H9 (cell line): ENCODE measurements at regions not wholly inside any gene's neighbourhood (a gene's known extent, or its start where the extent isn't known, plus 50 kb on each side); places are given as distances from the start of the nearest gene placed in this dataset.

Experiments used
- DNase-seq: peaks from one replicate; pipeline ENCODE4 v3.0.0-alpha.2; 2017
- H2AFZ ChIP-seq: one replicate; pipeline ENCODE4 v1.6.1; 2013; ENCODE audit warnings: mild to moderate bottlenecking, low read length, control low read depth, moderate library complexity
- H2AK5ac ChIP-seq: 2 replicates; pipeline ENCODE4 v1.6.1; 2013; ENCODE audit warnings: low read length, control low read depth, mixed read lengths; ENCODE audit not compliant: insufficient read length
- H2BK120ac ChIP-seq: one replicate; pipeline ENCODE4 v1.6.1; 2013; ENCODE audit warnings: low read depth, mild to moderate bottlenecking, low read length, control low read depth, inconsistent platforms; ENCODE audit not compliant: poor library complexity, severe bottlenecking
- H2BK12ac ChIP-seq: 2 replicates; pipeline ENCODE4 v1.6.1; 2013; ENCODE audit warnings: low read length, control low read depth, mixed read lengths, low read depth; ENCODE audit not compliant: insufficient read length
- H2BK15ac ChIP-seq: 2 replicates; pipeline ENCODE4 v1.6.1; 2013; ENCODE audit warnings: low read depth, low read length, control low read depth
- H2BK20ac ChIP-seq: one replicate; pipeline ENCODE4 v1.6.1; 2013; ENCODE audit warnings: low read depth, mild to moderate bottlenecking, low read length, control low read depth, inconsistent platforms; ENCODE audit not compliant: poor library complexity, severe bottlenecking
- H2BK5ac ChIP-seq: 2 replicates; pipeline ENCODE4 v1.6.1; 2013; ENCODE audit warnings: low read length, control low read depth, mixed read lengths; ENCODE audit not compliant: insufficient read length
- H3K14ac ChIP-seq: 2 replicates; pipeline ENCODE4 v1.6.1; 2013; ENCODE audit warnings: low read length, control low read depth; ENCODE audit not compliant: insufficient read depth
- H3K18ac ChIP-seq: 2 replicates; pipeline ENCODE4 v1.6.1; 2013; ENCODE audit warnings: low read depth, mild to moderate bottlenecking, mixed read lengths, low read length, control low read depth; ENCODE audit not compliant: insufficient read length
- H3K23ac ChIP-seq: 2 replicates; pipeline ENCODE4 v1.6.1; 2013; ENCODE audit warnings: low read length, control low read depth, mixed read lengths, low read depth; ENCODE audit not compliant: insufficient read length
- H3K23me2 ChIP-seq: 2 replicates; pipeline ENCODE4 v1.6.1; 2013; ENCODE audit warnings: low read depth, mild to moderate bottlenecking, mixed read lengths, low read length, control low read depth; ENCODE audit not compliant: insufficient read length, poor library complexity, severe bottlenecking
- H3K27ac ChIP-seq: 2 replicates; pipeline ENCODE4 v1.5.1; 2013; ENCODE audit warnings: low read length, control low read depth, mixed read lengths, low read depth; ENCODE audit not compliant: insufficient read length
- H3K27me3 ChIP-seq: 2 replicates; pipeline ENCODE4 v1.6.1; 2013; ENCODE audit warnings: low read length, control low read depth, inconsistent platforms; ENCODE audit not compliant: insufficient read depth
- H3K4ac ChIP-seq: 2 replicates; pipeline ENCODE4 v1.6.1; 2013; ENCODE audit warnings: low read depth, mild to moderate bottlenecking, control low read depth, inconsistent platforms, low read length, moderate library complexity
- H3K4me1 ChIP-seq: 2 replicates; pipeline ENCODE4 v1.6.1; 2013; ENCODE audit warnings: low read length, control low read depth, inconsistent platforms; ENCODE audit not compliant: insufficient read depth
- H3K4me2 ChIP-seq: 2 replicates; pipeline ENCODE4 v1.6.1; 2013; ENCODE audit warnings: low read length, control low read depth, mixed read lengths; ENCODE audit not compliant: insufficient read length, insufficient read depth
- H3K56ac ChIP-seq: 2 replicates; pipeline ENCODE4 v1.6.1; 2013; ENCODE audit warnings: low read depth, mild to moderate bottlenecking, mixed read lengths, low read length, control low read depth; ENCODE audit not compliant: insufficient read length
- H3K79me1 ChIP-seq: 2 replicates; pipeline ENCODE4 v1.6.1; 2013; ENCODE audit warnings: low read depth, mild to moderate bottlenecking, moderate library complexity, low read length, control low read depth, inconsistent platforms; ENCODE audit not compliant: insufficient read depth, poor library complexity, severe bottlenecking
- H3K79me2 ChIP-seq: 2 replicates; pipeline ENCODE4 v1.6.1; 2013; ENCODE audit warnings: low read length, control low read depth, inconsistent platforms; ENCODE audit not compliant: insufficient read depth
- H3K9ac ChIP-seq: 2 replicates; pipeline ENCODE4 v1.6.1; 2013; ENCODE audit warnings: low read length, control low read depth, mixed read lengths; ENCODE audit not compliant: insufficient read length; ENCODE audit errors: extremely low read depth
- H3K9me3 ChIP-seq: one replicate; pipeline ENCODE4 v1.6.1; 2013; ENCODE audit warnings: low read depth, low read length, inconsistent platforms; ENCODE audit not compliant: control insufficient read depth
- H3T11ph ChIP-seq: one replicate; pipeline ENCODE4 v1.6.1; 2013; ENCODE audit warnings: mild to moderate bottlenecking, low read length, control low read depth, inconsistent platforms
- H4K20me1 ChIP-seq: one replicate; pipeline ENCODE4 v1.6.1; 2013; ENCODE audit not compliant: control insufficient read depth, insufficient read length, insufficient read depth
- H4K5ac ChIP-seq: 2 replicates; pipeline ENCODE4 v1.6.1; 2013; ENCODE audit warnings: low read depth, mild to moderate bottlenecking, mixed read lengths, low read length, control low read depth; ENCODE audit not compliant: insufficient read length
- H4K8ac ChIP-seq: replicated peaks from 2 replicates; pipeline ENCODE4 v1.6.1; 2013; ENCODE audit warnings: low read length, control low read depth, mixed read lengths, low read depth; ENCODE audit not compliant: insufficient read length
- H4K91ac ChIP-seq: 2 replicates; pipeline ENCODE4 v1.6.1; 2013; ENCODE audit warnings: low read depth, mild to moderate bottlenecking, moderate library complexity, mixed read lengths, low read length, control low read depth; ENCODE audit not compliant: insufficient read length
- H3K27ac Mint-ChIP-seq, 3 experiments: 2 replicates in 2 of 3; 3 replicates in 1 of 3; pipeline ENCODE4 v1.8.0; 2020 to 2021; ENCODE audit warnings: mixed read lengths in 3 of 3, mild to moderate bottlenecking in 1 of 3, moderate library complexity in 1 of 3
- H3K27me3 Mint-ChIP-seq: 2 replicates; pipeline ENCODE4 v1.8.0; 2021; ENCODE audit warnings: low read depth, mild to moderate bottlenecking, moderate library complexity, mixed read lengths
- H3K36me3 Mint-ChIP-seq, 3 experiments: 2 replicates in 2 of 3; 3 replicates in 1 of 3; pipeline ENCODE4 v1.8.0; 2020 to 2021; ENCODE audit warnings: low read depth in 3 of 3, mixed read lengths in 3 of 3; ENCODE audit not compliant: insufficient read depth in 1 of 3
- H3K4me1 Mint-ChIP-seq, 2 experiments: 2 replicates each; pipeline ENCODE4 v1.8.0; 2020; ENCODE audit warnings: mixed read lengths in 2 of 2
- H3K4me3 Mint-ChIP-seq, 2 experiments: 2 replicates in 1 of 2; 3 replicates in 1 of 2; pipeline ENCODE4 v1.8.0; 2020 to 2021; ENCODE audit warnings: mild to moderate bottlenecking in 2 of 2, mixed read lengths in 2 of 2, moderate library complexity in 1 of 2
- H3K9me3 Mint-ChIP-seq, 2 experiments: 2 replicates in 1 of 2; 3 replicates in 1 of 2; pipeline ENCODE4 v1.8.0; 2020; ENCODE audit warnings: mild to moderate bottlenecking in 2 of 2, mixed read lengths in 2 of 2, moderate library complexity in 1 of 2
- CTCF ChIP-seq: fragments of 200-600 bp; sonication (generic); conservative IDR thresholded peaks from 3 replicates; pipeline ENCODE4 v1.8.0; 2021; ENCODE audit warnings: antibody characterized with exemption, mild to moderate bottlenecking
- WGBS: extraction: QIAGEN DNeasy Blood & Tissue Kit; methylation state at CpG from one replicate; pipeline ENCODE4 v1.1.7; 2013; ENCODE audit warnings: missing lambda C conversion rate, low lambda C conversion rate, mixed read lengths; ENCODE audit not compliant: insufficient read length; ENCODE audit errors: extremely low coverage; 5-methylcytosine and 5-hydroxymethylcytosine counted together

GRCh38 chr12:45559537-45559936, 170.0 kb upstream of the ARID2 start:
- H3K9ac ChIP-seq = no peak overlapping the region
- TF ChIP-seq CTCF = no peak
- no peak overlapping the region for H2BK15ac ChIP-seq
- no peak overlapping the region for H4K8ac ChIP-seq
- no peaks in the 10 kb centered on the region for H3K23me2 ChIP-seq
- no peak for DNase-seq
- H3K4me1 ChIP-seq = no peaks in the 10 kb centered on the region
- H3K27ac ChIP-seq = no peak overlapping the region
- no peak overlapping the region for H3K18ac ChIP-seq
- Mint-ChIP-seq H3K9me3 (peaks cover 0 to 3% of the 10 kb centered on the region in 2 experiments; a peak in 1 of 5 replicates), H3K36me3 (no peaks in the 10 kb centered on the region), H3K4me3 (no peak overlapping the region), H3K27ac (no peak overlapping the region), H3K4me1 (no peaks in the 10 kb centered on the region), H3K27me3 (no peaks in the 10 kb centered on the region; the same call in 1 of the 2 replicates)
- no peak overlapping the region for H3T11ph ChIP-seq
- no CpG with 5 or more reads among the region's 3 CpGs for WGBS
- H2BK12ac ChIP-seq = no peak overlapping the region
- no peaks in the 10 kb centered on the region for H3K79me2 ChIP-seq
- no peak overlapping the region for H3K4ac ChIP-seq
- no peak overlapping the region for H2BK20ac ChIP-seq
- H3K27me3 ChIP-seq = no peaks in the 10 kb centered on the region
- no peak overlapping the region for H3K23ac ChIP-seq
- no peak overlapping the region for H4K5ac ChIP-seq
- H3K79me1 ChIP-seq = no peaks in the 10 kb centered on the region
- no peak overlapping the region for H2BK120ac ChIP-seq
- H4K91ac ChIP-seq = no peak overlapping the region
- no peak overlapping the region for H3K4me2 ChIP-seq
- H4K20me1 ChIP-seq = no peaks in the 10 kb centered on the region
- no peak overlapping the region for H2BK5ac ChIP-seq
- no peak overlapping the region for H2AFZ ChIP-seq
- H3K14ac ChIP-seq = no peak overlapping the region
- H3K56ac ChIP-seq = no peak overlapping the region
- H3K9me3 ChIP-seq = no peaks in the 10 kb centered on the region
- H2AK5ac ChIP-seq = no peak overlapping the region
